HG03066 (cell line): ENCODE measurements at regions not wholly inside any gene's neighbourhood (a gene's known extent, or its start where the extent isn't known, plus 50 kb on each side); places are given as distances from the start of the nearest gene placed in this dataset.
"Not testable (repeated sequence)": the region's sequence is repeated elsewhere in the genome, so short reads cannot be mapped to it uniquely, and the experiment has no call there.

Experiments used
- ATAC-seq: cut with Tn5 transposase; IDR thresholded peaks from one replicate; pipeline ENCODE4 v1.9.1; 2021; ENCODE audit warnings: low read depth; ENCODE audit not compliant: unreplicated experiment

DNA sequence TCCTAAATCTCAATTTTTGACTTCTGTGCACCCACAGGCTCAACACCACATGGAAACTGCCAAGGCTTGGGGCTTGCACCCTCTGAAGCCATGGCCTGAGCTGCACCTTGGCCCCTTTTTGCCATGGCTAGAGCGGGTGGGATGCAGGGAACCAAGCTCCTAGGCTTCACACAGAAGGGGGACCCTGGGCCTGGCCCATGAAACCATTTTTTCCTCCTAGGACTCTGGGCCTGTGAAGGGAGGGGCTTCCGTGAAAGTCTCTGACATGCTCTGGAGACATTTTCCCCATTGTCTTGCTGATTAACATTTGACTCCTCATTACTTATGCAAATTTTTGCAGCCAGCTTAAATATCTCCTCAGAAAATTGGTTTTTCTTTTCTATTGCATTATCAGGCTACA lies 190.9 kb downstream of the MBL2 start:
- ATAC-seq = not testable (repeated sequence)

DNA sequence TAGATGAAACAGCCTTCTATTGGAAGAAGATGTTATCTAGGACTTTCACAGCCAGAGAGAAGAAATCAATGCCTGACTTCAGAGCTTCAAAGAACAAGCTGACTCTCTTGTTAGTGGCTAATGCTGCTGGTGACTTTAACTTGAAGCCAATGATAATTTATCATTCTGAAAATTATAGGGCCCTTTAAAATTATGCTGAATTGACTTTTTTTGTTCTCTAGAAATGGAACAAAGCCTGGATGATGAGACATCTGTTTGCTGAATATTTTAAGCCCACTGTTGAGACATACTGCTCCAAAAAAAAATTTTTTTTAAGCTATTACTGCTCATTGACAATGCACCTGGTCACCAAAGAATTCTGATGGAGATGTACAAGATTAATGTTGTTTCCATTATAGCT lies 189.2 kb downstream of the MBL2 start:
- ATAC-seq = no peak

DNA sequence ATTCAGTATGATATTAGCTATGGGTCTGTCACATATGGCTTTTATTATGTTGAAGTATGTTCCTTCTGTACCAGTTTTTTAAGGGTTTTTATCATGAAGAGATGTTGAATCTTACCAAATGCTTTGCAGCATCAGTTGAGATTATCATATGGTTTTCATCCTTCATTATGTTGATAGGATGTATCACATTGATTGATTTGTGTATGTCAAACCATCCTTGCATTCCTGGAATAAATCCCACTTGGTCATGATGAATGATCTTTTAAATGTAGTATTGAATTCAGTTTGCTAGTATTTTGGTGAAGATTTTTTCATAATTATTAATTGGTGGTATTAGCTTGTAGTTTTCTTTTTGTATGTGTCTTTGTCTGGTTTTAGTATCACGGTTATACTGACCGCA lies 185.9 kb downstream of the MBL2 start:
- ATAC-seq = no peak

DNA sequence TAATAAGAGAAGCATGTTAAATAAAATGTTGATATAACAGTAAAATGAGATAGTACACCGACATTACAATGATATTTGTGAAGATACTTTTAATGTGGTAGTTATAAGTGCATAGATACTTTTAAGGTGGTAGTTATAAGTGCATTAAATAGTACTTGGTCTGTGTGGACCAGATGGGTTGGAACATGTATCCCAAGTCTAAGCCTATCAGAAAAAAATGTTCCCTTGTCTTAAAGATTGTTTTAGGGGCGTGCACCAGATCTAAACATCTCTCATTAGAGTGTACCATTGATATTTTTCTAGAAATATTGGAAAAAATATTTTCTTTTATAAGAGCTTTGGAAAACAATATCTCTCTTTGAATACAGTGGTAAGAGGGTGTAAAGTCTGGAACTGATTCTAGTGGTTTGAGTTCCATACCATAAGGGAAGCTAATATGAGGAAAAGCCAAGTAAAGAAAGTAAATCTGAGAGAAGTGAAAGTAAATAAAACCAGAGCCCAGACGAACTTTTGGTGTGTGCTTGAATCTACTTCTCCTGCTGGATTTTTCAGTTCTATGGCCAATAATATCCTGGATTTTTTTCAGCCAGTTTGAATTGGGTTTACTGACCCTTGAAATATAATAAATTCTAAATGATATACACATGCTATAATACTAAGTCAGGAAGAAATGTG lies 175.3 kb downstream of the MBL2 start:
- ATAC-seq = no peak

DNA sequence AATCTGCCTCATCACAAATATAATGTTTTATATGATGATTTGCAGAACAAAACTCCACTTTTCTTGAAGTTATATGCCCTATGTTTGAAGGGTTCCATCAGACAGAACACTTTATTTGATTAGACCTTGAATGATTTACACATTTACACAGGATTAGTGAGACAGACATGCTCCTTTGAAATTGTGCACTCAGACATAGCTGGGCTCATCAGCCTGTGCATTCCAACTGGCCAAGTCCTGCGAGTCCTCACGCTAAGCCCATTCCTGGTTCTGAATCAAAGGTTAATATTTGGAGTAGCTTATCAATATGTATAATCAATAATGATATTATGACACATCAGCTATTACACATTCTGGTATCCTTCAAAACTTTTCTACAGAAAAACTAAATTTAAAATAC lies 173.6 kb downstream of the MBL2 start:
- ATAC-seq = no peak

DNA sequence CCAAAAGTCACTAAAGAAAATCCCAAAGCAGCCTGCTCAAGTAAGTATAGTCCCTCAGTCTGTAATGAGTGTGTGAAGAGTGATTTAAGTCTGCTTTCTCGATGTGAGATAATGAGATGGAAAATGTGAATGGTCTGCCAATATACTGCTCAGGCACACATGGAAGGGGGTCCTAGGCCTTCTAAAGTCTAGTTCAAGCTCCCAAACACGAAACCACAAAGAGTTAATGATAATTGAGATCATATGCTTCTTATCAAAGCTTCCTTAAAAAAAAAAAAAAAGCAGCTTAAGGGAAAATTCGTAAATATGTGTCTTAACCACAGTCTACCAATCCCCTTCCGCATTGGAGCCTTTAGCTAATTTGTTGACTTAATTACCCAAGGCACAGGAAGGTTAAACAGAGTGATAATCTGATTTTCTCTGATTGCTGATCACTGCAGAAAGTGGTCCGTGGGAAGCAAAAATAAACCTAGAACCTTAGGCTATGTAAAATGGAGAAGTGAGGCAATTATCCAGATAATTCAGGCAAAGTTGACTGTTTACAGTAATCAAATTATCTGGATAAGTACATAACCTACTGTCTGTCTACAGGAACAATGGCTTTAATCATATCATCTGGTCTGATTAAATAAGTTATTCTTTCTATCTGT lies 172.9 kb downstream of the MBL2 start:
- no peak for ATAC-seq

DNA sequence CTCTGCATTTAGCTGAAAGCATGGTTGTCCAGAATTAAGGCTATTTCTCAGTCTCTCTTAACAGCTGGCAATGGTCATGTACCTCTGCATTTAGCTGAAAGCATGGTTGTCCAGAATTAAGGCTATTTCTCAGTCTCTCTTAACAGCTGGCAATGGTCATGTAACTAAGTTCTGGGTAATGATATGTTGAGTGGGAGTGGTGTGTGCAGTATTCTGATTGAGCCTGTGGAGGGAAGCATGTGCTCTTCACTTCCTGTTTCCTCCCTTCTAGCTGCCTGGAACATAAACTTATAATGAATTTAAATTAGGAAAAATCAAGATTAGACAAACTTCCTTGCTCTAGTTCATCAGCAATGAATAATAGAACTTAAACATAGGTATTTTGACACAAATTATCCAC lies 168.5 kb downstream of the MBL2 start:
- not testable (repeated sequence) for ATAC-seq

DNA sequence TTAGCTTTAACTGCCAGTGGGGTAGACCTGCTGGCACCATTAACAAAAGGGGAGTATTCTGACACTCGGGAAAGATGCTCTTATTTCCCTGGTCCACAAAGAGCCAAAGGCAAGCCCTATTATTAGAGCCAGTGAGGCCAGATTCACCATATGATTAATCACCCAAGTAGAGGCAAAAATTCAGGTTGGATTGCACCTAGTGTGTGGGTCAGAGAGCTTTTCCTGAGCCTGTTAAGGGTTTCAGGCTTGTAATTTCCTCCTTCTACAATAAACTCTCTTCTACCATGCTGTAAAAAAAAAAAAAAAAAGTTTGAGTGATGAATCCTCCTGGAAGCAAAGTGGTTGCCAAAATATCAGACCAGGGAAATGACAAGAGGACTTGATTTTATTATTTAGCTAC lies 163.5 kb downstream of the MBL2 start:
- no peak for ATAC-seq

DNA sequence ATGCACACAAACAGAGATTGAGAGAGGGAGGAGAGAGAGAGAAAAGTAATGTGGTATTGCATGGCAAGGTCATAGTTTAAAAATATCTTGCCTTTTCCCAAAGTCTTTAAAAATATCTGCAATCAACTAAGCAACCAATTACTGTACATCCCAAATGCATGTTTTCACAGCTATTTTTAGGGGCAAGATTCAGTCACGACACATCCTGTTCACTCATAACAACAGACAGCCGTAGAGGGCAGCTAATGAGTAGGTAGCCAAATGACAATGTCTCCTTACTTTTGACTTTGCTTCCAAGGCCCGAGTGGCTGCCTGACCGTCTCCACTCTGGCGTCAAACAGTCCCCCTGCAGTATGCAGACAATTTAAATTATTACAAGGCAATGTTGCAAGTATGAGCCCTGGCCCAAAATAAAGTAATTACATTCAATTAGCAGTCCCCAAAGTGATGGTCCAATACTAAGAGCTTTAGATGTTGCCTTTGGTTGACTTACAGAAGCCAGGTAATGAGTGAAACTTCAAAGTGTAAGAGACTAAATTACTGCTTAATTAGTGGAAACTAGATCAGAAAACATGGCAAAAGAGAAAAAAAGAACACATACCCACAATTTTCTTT lies 162.9 kb downstream of the MBL2 start:
- ATAC-seq = no peak

DNA sequence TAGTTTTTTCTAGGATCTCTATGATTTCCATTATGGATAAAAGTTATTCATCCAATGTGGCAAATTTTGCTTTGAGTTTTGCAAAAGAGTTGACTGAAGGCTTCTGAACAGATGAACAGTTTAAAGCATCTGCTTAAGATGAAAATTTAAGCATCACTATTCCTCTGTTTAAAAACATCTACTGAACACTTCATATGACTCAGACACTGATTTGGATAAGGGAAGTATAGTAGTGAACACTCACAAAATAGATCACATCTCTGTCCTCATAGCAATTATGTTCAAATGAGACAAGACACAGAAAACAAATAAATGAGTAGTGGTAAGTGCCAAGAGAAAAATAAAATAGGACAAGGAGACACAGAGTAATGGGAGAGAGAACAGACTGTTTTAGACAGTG lies 157.3 kb downstream of the MBL2 start:
- no peak for ATAC-seq

DNA sequence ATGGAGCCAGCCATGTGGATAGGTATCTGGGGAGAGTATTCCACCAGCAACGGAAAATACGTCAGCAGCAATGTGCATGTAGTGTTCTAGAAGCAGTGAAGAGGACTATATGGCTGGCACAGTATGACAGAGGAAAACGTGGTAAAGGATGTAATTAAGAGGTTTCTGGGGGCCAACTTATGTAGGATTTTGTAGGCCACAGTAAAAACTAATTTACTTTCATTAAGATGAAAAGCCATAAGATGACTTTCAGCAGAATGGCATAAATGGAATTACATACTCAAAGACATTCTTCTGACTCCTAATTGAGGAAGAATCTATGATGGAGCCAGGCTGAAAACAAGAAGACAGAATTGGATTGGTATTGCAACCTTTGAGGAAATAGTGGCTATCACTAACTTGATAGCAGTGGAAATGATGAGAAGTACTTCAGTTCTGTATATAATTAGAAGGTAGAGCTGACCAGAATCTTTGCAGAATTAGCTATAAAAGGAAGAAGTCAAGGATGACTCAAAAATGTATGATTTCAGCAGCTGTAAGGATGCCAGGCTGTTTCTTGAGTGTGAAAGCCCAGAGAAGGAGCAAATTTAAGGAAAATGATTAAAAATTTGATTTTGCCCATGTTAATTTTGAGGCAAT lies 156.7 kb downstream of the MBL2 start:
- ATAC-seq = no peak

DNA sequence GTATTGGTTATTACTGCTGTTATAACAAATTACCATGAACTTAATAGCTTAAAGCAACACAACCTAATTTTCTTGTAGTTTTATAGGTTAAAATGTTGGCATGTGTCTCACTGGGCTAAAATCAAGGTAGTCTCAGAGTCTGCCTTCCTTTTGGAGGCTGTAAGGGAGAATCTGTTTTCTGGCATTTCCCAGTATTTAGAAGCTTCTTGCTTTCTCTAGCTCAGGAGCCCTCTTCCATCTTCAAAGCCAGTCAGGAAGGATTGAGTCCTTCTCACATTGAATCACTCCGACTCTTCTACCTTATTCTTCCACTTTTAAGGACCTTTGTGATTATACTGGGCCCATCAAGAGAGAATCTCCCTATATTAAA lies 156.2 kb downstream of the MBL2 start:
- no peak for ATAC-seq

DNA sequence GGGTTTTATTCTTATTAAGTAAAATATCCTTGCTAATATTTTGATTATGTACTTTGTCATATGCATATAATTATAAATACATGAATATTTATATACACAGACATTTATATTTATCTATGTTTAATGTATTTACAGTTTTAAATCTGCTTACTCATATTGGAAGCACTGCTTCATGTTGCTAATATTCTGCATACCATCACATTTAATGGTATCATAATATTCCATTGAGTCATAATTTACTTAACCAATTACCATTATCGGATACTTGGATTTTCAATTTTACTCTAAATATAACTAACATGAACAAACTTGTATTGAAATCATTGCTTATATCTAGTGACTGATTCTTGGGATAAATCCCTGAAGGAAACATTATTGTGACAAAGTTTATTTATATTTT lies 155.2 kb downstream of the MBL2 start:
- no peak for ATAC-seq

DNA sequence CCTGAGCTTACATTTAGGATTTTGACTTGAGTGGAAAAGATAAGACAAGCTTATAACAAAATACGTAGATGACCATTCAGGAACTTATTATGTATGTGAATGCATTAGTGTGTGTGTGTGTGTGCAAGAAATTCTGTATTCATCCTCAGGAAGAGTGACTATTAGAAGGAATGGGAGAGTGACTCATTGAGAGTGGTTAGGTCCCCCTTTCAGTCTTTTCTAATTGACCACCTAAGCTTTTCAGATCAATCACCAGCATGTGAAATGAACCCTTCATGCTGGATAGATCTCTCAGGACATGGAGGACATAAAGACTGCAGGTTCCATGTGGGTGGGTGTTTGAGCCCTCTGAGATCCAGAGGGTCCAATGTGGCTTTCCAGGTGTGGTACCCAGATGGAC lies 153.5 kb downstream of the MBL2 start:
- ATAC-seq = no peak

DNA sequence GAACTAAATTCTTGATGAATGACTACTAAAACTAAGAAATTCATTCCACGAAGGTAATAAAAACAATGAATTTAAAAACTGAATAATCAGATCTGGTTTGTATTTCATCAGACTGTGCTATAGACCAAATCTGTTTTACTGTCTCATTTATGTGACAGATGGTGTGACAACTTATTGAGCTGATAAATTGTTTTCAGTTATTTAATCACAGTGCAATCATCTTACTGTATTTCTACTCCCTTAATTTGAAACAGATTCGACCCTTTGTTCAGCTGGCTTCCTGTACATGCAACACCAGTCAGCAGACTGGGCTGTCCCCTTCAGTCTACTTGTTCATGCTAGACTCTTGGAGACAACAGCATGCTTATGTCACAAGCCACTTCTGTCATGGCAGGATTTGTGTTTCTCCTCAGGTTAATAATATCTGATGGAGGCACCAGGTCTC lies 150.9 kb downstream of the MBL2 start:
- no peak for ATAC-seq

DNA sequence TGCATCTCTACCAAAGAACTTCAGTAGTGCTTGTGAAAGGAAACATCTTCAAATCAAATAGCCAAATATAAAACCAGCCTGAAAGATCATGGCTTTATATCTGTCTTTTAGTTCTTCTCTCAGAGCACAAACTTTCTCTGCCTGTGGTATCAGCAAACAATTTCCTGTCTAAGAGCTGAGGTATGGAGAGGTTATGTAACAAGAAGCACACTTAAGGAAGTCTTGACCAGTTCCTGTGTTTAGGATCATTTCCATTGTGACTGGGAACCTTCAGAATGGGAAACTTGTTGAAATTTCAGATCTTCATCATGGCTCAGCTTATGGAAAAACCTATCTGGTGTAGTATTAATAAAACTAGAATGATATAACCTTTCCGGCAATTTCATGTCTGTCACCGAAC lies 148.8 kb downstream of the MBL2 start:
- ATAC-seq = no peak

DNA sequence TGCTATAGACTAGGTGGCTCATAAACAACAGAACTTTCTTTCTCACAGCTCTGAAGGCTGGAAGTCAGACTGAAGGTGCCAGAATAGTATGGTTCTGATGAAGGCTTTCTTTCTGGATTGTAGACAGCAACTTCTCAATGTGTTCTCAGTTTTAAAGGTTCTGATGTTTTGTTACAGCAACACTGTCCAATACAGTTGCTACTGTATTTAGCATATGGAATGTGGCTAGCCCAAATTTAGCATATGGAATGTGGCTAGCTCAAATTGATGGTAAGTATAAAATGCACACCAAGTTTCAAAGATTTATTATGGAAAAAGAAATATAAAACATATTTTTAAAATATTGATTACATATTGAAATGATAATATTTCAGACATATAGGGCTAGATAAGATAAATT lies 145.3 kb downstream of the MBL2 start:
- ATAC-seq = no peak

DNA sequence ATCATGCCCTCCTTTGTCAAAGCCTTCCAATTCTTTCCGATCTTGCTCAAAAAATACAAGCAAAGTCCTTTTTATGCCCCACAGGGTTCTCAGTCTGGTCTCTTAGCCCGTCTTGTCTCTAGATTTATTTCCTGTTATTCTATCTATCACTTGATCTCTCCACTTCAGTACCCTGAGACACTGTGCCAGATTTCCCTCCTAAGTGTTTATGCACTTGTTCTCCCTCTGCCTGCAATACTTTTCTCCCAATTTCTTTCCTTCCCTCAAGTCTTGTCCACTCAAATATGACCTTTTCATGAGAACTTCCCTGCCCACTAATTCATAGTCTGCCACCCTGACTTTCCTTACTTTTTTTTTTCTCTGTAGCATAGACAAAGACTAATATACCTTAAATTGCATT lies 141.4 kb downstream of the MBL2 start:
- ATAC-seq = no peak

DNA sequence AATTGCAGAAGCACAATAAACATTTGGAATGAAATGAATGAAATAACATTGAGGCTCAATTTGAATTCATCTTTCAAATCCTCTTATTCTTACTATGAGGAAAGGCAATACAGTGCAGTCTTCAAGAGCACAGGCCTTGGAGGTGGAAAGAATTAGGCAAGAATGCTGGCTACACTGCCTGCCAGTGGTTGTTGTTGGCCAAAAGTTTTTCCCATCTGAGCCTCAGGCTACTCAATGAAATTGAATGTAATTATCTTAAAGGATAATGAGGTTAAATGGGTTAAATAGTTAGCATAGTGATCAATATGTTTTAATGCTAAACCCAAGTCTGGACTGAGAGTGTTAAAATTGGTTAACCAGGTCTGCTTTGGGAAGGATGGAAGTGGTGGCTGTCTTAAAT lies 140.9 kb downstream of the MBL2 start:
- no peak for ATAC-seq

DNA sequence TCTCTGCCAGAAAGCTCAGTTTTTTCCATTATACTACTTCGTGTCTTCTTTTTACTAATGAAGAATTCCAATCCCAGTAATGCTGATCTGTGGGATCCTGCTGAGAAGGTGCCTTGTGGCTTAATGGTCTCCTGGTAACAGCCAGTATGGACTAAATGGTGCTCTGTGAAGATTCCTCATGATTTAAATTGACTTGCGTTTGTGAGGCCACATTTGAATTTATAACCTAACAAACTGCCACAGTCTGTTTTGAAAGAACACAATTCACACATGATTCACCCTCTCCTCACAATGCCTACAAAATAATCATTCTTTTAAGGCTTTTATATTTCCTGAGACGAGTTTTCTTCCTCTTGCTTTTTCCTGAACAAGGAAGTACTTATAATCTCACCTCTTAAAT lies 140.0 kb downstream of the MBL2 start:
- ATAC-seq = no peak

DNA sequence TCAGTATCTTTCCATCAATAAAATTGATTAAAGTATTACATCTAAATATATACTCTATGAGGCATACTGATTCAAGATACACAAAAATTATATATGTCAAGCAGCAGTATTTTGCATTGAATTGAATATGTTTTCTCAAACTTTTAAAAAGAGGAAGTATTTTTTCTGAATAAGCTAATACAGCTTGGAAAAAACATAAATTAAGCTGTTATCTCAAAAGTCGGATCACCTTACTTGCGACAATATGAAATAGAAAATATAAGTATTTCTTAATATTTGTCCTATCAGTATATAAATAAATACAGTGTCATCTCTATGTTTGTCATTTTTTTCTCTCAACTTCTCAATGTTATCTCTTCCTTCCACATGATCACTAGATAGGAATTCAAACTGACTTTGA lies 139.3 kb downstream of the MBL2 start:
- ATAC-seq = no peak

DNA sequence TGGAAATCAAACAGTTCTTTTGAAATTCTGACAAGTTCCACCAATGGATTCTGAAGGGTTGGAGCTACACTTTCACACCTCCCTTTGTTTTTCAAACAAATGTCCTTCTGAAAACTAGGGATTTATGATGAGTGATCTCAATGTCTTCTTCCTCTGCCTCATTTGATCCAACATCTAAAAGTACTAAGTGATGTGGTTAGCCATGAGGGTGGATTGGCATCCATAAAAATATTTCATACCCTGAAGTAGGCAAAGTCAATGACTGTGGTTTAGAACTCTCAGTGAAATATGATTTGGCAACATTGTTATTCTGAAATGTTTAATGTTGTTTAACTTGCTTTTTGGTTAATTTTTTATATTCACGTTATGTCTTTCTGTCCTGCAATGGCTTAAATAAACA lies 136.9 kb downstream of the MBL2 start:
- no peak for ATAC-seq
